A204.1 (cell line): ENCODE measurements at regions not wholly inside any gene's neighbourhood (a gene's known extent, or its start where the extent isn't known, plus 50 kb on each side); places are given as distances from the start of the nearest gene placed in this dataset.

Experiments
- FAIRE-seq: peaks from 2 replicates; lab custom pipeline; 2012; peaks lifted over from hg19 to GRCh38; lab: Jason Lieb, UNC

DNA sequence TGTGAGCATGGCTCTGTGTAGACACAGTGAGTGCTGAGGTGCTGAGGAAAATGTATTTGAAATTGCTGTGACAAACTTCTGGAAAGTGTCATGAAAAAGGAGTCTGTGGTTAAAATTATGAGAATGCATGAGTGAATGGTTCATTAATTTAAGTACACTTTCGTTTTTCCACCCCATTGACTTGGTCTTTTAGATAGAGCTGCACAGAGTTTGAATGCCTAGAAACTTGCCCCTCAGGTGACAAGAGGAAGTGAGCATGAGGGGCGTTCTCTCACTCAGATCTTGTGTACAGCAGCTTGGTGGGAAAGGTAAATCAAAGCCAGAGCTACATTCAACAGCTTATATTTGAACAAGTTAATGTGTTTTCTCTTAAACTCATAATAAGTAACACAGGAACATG, 296.8 kb downstream of the WDR72 start:
- FAIRE-seq, result no peak

- FAIRE-seq, result no peak
These were observed 297.8 kb downstream of the WDR72 start for GRCh38 chr15:53461677-53462076.

- FAIRE-seq, result no peak
These were observed 300.7 kb downstream of the WDR72 start for GRCh38 chr15:53458736-53459135.

DNA sequence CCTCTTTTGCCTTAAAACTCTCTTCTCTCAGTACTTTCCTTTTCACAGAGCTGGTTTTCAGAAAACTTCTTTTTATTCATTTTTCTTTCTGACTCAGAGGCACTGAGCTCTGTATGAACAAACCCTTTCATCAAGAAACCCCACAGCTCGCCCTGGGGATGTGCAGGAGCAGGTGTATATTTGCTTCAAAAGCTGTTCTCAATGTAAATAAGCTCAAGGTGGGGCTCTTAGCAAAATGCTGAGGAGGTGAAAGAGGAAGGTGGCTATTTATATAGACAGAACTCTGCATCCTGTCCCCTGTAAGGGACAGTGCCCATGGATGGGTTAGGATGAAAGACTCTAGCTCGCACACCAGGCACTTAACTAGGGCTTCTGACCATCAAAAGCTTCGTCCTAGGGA, 302.0 kb downstream of the WDR72 start:
- no peak for FAIRE-seq

GRCh38 chr15:53454843-53455721, 304.4 kb downstream of the WDR72 start:
- no peak for FAIRE-seq

DNA sequence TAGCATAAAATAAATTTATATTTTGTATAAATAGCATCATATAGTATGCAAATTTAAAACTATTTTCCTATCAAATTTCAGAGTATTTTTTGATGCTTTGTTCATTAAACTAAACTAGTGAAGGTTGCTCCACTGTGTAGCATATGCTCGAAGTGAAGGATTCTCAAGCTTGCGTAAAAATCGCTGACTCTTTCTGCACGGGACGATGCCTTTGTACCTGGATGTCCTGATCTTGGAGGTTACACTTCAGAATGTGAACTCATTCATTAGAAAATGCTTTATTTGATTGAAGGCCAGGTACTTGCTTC, 305.0 kb downstream of the WDR72 start:
- no peak for FAIRE-seq

DNA sequence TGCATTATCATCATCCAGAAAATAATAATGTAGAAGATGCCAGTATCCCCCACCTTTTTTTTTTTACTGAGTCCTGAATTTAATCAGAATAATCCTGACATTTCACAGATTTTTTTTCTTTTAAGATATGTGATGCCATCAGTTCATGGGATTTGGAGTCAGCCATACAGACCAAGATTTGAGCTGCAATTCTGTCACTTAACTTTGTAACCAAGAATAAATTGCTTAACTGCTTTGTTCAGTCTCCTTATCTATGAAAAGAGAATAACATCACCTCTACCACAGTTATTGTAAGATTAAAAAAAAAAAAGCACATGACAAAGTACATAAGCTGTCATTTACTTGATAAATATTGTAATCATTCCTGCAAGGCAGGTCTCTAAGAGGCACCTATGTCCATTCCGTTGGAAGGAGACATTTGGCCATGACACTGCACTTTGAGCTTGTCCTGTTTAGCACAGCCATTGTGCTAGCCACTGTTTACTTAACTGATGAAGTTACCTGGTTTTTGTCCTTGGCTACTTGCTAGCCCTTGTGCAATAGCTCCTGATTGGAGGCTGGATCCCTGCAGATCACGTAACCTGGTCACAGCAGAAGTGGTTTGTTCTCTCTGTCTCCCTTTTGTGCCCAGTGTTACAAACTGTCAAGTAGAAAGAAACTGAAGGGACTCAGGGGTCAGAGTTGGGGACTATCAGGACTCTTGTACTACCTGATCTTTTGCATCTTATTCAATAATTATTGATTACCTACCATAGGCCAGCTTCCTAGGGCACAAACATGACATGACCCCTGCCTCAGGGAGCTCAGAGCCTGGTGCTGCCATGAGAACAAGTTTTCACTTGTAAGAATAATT, 306.0 kb downstream of the WDR72 start:
- no peak for FAIRE-seq

GRCh38 chr15:53448232-53449015, 311.0 kb downstream of the WDR72 start:
- FAIRE-seq, result no peak

- FAIRE-seq, result no peak
These were observed 311.7 kb downstream of the WDR72 start for GRCh38 chr15:53447742-53448141.

GRCh38 chr15:53447053-53447574, 312.3 kb downstream of the WDR72 start:
- FAIRE-seq, result no peak

- no peak for FAIRE-seq
These were observed 313.1 kb downstream of the WDR72 start for GRCh38 chr15:53446376-53446775.

DNA sequence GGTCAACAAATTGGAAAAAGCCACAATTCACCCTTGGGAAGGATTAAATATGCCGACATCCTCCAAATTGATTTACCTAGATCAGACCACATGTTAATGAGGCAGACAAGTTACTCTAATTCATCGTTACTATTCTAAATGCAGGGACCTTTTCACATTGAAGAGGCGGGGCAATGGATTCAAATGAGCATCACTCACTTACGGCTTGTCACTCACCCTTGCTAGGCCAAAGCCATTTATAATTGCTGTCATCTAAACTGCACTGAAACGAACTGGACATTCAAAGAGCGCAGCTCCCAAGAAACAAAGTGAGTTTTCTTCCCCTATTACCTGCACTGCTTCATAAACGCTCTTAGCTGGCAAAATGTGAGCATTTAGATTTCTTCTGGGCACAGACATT, 313.9 kb downstream of the WDR72 start:
- FAIRE-seq, result no peak

- FAIRE-seq, result no peak
These were observed 321.2 kb downstream of the WDR72 start for GRCh38 chr15:53437985-53438841.

DNA sequence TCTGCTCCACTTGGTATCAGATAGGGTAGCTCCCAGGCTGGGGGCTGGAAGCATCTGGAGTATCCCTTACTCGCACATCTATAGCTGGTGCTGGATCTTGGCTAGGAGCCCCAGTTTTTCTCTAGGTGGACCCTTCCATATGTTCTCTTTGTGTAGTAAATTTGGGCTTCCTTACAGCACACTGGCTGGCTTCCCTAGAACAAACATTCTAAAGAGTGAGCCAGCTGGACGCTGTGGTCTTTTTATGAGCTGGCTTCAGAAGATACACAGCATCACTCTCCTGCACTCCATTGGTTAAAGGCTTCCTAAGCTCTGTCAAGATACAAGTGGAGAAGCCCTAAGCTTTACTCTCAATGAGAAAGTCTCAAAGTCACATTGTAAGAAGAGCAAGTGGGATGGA, 322.1 kb downstream of the WDR72 start:
- FAIRE-seq, result no peak

DNA sequence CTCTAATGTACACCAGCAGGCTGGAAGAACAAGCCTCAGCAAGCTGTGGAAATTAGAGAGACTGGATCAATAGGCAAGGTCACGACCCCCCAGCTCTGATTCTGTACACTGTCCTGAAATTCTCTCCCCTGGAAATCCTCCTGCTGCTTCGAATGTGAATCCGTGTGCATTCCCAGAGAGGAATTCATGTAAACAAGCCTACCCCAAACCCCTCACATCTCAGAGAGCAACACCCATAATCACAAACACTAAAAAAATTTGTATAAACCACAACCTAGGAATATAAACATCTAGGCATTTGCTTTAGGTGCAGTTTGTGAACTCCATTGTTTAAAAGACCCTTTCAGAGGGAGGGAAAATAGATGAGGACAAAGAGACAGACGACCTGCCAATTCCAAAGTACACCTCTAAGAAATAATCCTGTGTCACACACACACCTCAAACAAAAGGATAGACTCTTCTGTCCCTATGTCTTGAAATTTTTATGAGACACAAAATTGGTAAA, 325.2 kb downstream of the WDR72 start:
- no peak for FAIRE-seq

GRCh38 chr15:53416219-53416940, 343.1 kb downstream of the WDR72 start:
- no peak for FAIRE-seq

GRCh38 chr15:53414167-53414566, 345.3 kb downstream of the WDR72 start:
- FAIRE-seq, result no peak

GRCh38 chr15:53412542-53412941, 346.9 kb downstream of the WDR72 start:
- FAIRE-seq, result no peak

GRCh38 chr15:53404930-53405493, 354.5 kb downstream of the WDR72 start:
- FAIRE-seq, result no peak

GRCh38 chr15:53401503-53401902, 358.0 kb downstream of the WDR72 start:
- FAIRE-seq, result no peak
